NCI-H2107 treated with DMSO at 0.1 percent for 48 hours (cell line): ENCODE measurements at regions not wholly inside any gene's neighbourhood (a gene's known extent, or its start where the extent isn't known, plus 50 kb on each side); places are given as distances from the start of the nearest gene placed in this dataset.

ENCODE experiments used
- DNase-seq: peaks from one replicate; lab custom pipeline; 2025; ENCODE audit not compliant: unreplicated experiment; lab: John Stamatoyannopoulos, UW

GRCh38 chr6:74956559-74957428, 249.1 kb downstream of the COL12A1 start:
- no peak for DNase-seq

- no peak for DNase-seq
Measured at GRCh38 chr6:74953708-74954107, 252.1 kb downstream of the COL12A1 start.

- no peak for DNase-seq
Measured at GRCh38 chr6:74946961-74947360, 258.9 kb downstream of the COL12A1 start.

- no peak for DNase-seq
Measured at GRCh38 chr6:74942130-74942529, 263.7 kb downstream of the COL12A1 start.

- DNase-seq, result no peak
Measured at GRCh38 chr6:74941424-74941823, 264.4 kb downstream of the COL12A1 start.

- no peak for DNase-seq
Measured at GRCh38 chr6:74939721-74940620, 265.9 kb downstream of the COL12A1 start.

- no peak for DNase-seq
Measured at GRCh38 chr6:74939151-74939708, 266.6 kb downstream of the COL12A1 start.

GRCh38 chr6:74937936-74938335, 267.9 kb downstream of the COL12A1 start:
- no peak for DNase-seq

GRCh38 chr6:74936886-74937285, 269.0 kb downstream of the COL12A1 start:
- DNase-seq, result no peak

- no peak for DNase-seq
Measured at GRCh38 chr6:74932232-74932888, 273.5 kb downstream of the COL12A1 start.

GRCh38 chr6:74931558-74931957, 274.3 kb downstream of the COL12A1 start:
- no peak for DNase-seq

- DNase-seq, result no peak
Measured at GRCh38 chr6:74928203-74928602, 277.6 kb downstream of the COL12A1 start.

GRCh38 chr6:74927299-74927698, 278.6 kb downstream of the COL12A1 start:
- no peak for DNase-seq

- no peak for DNase-seq
Measured at GRCh38 chr6:74925683-74926082, 280.2 kb downstream of the COL12A1 start.

- DNase-seq, result no peak
Measured at GRCh38 chr6:74914888-74915287, 291.0 kb downstream of the COL12A1 start.

- DNase-seq, result no peak
Measured at GRCh38 chr6:74912234-74912633, 293.6 kb downstream of the COL12A1 start.

GRCh38 chr6:74902846-74903245, 303.0 kb downstream of the COL12A1 start:
- no peak for DNase-seq

GRCh38 chr6:74902089-74902488, 303.8 kb downstream of the COL12A1 start:
- no peak for DNase-seq

GRCh38 chr6:74901576-74901975, 304.3 kb downstream of the COL12A1 start:
- no peak for DNase-seq

- no peak for DNase-seq
Measured at GRCh38 chr6:74899416-74899815, 306.4 kb downstream of the COL12A1 start.

- DNase-seq, result no peak
Measured at GRCh38 chr6:74892091-74892490, 313.8 kb downstream of the COL12A1 start.
